ES-I3 (cell line): ENCODE measurements at regions not wholly inside any gene's neighbourhood (a gene's known extent, or its start where the extent isn't known, plus 50 kb on each side); places are given as distances from the start of the nearest gene placed in this dataset.

Experiments
- H3K36me3 ChIP-seq: 2 replicates; pipeline ENCODE4 v1.6.1; 2013; ENCODE audit warnings: mild to moderate bottlenecking, low read length, control low read depth, moderate library complexity; ENCODE audit not compliant: insufficient read depth
- H3K4me1 ChIP-seq: 2 replicates; pipeline ENCODE4 v1.6.1; 2013; ENCODE audit warnings: mild to moderate bottlenecking, control low read depth, low read length; ENCODE audit not compliant: insufficient read depth
- H3K9ac ChIP-seq: 2 replicates; pipeline ENCODE4 v1.6.1; 2013; ENCODE audit warnings: low read depth, mild to moderate bottlenecking, low read length, moderate library complexity
- H3K9me3 ChIP-seq: 2 replicates; pipeline ENCODE4 v1.6.1; 2013; ENCODE audit warnings: mild to moderate bottlenecking, low read length, moderate library complexity; ENCODE audit not compliant: control insufficient read depth, insufficient read depth

DNA sequence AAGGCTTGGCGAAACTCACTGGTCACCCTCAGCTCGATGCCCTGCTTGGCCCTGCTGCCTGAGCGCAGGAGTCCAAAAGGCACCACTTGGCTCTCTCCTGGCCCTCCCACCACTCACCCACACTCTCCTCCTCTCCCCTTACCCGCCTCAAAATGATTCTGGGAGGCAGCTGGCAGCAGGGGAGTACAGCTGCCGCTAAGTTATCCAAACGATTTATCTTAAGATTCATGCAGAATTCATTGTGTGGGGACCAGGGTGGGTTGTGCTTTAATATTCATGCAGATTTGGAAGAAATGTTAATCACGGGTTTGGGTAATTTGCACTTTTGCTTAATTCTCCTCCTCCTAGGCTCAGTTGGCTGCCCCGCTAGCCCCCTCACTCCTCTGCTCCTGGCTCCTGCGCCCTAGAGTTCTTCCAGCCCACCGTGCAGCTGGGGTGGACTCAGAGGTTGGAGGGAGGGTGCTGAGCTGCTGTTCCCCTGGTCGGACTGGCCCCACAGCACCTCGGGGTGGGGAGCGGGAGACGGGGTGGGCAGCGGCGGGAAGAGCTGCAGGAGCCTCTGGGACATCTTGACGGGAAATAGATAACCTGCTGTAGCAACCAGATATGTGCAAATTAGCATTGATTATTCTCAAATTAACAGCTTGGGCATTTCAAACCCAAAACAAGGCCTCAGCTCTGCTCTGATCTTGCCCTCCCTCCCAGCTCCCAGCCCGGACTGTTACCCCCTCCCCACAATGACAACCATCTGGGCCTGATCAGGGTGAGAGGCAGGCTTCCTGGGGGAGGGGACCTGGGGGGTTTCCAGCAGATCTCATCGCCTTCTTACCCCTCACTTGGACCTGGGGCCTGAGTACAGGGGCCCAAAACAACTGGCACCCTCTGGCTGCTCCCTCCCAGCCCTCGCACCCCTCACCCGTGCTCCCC, 122.6 kb upstream of the RPL38 start:
- H3K9me3 ChIP-seq: peaks cover 10% of the 10 kb centered on the region
- no peak overlapping the region for H3K9ac ChIP-seq
- no peaks in the 10 kb centered on the region for H3K36me3 ChIP-seq
- no peaks in the 10 kb centered on the region for H3K4me1 ChIP-seq

DNA sequence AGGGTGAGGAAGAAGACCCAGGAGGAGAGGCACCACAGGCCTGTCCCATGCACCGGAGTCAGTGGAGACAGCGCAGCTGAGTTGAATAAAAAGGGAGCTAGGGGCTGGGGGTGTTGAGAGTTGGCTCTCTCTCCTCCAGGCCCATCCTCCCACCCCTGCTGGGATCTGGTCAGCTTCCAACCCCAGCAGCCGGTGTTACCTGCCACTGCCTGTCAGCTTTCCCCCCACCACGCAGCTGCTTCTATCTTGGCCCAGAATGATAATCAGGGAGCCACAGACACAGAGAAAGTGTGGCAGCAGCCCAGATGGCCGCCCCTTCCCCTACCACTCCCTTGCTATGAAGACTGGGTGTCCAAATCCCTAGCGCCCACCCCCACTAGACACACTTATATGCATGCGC, 120.6 kb upstream of the RPL38 start:
- no peak overlapping the region for H3K9ac ChIP-seq
- H3K4me1 ChIP-seq: no peaks in the 10 kb centered on the region
- peaks cover 11% of the 10 kb centered on the region for H3K9me3 ChIP-seq
- H3K36me3 ChIP-seq: no peaks in the 10 kb centered on the region

DNA sequence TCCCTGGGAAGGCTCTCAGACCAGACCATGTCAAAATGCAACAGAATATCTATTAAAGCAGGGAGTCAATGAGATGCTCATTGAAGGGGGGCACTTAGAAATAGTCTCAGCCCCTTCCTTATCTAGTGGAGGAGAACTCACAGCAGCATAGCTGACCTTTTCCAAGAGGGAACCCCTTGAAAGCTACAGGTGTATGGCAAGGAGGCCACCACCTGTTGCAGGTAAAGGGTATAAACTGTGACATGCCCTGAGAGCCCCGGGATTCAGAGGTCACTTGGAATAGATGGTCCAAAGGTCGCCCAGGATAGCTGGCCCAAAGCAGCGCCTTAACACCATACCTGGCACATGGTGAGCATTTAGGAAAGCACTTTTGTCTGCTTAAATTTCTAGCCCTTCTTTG, 120.2 kb upstream of the RPL38 start:
- no peaks in the 10 kb centered on the region for H3K4me1 ChIP-seq
- H3K36me3 ChIP-seq: no peaks in the 10 kb centered on the region
- H3K9ac ChIP-seq: no peak overlapping the region
- peaks cover 11% of the 10 kb centered on the region for H3K9me3 ChIP-seq

DNA sequence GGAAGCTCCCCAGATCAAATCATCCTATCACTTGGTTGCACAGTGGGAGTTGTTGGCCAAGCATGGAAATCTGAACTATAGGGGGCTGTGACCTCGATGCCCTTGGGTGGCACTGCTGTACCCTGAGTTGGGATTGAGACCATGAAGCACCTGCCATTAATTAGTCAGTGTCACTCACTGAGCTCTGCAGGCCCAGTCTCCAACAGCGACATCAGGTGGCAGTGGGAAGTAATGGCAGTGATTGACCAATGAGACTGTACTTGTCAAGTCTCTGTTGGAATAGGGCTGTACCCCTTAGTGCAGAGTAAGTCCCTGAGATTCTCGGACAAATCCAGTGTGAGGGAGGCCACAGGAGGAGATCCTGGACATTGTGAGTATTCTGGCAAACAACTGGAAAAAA, 118.0 kb upstream of the RPL38 start:
- no peaks in the 10 kb centered on the region for H3K36me3 ChIP-seq
- H3K9ac ChIP-seq: no peak overlapping the region
- H3K4me1 ChIP-seq: no peaks in the 10 kb centered on the region
- peaks cover 11% of the 10 kb centered on the region for H3K9me3 ChIP-seq

DNA sequence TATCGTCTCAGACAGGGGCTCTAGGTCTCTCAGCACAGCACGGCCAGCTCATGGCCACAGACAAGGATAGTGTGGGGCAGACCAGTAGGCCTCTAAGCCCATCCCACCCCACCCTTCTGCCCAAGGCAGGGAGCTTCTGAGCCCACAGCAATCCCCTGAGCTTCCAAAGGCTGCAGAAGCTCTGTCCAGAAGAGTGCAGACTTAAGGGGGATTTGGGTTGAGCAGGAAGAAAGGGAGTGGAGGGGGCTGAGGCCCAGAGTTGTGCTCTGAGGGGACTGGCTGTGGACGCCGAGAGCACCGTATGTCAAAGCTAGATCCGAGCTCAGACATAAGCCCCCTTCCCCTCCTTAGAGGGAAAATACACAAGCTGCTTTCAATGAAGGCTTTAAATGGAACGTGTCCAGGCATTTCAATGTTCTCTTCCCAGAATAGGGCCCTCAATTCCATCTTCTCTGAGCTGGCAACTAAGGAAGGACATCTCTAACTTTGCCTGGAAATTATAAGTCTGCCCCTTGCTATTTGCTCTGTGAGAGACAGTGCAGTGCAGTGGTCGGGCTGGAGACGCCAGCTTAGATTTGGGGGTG, 116.4 kb upstream of the RPL38 start:
- Histone ChIP-seq H3K9me3 (peaks cover 20% of the 10 kb centered on the region), H3K4me1 (no peaks in the 10 kb centered on the region), H3K36me3 (no peaks in the 10 kb centered on the region), H3K9ac (no peak overlapping the region)

DNA sequence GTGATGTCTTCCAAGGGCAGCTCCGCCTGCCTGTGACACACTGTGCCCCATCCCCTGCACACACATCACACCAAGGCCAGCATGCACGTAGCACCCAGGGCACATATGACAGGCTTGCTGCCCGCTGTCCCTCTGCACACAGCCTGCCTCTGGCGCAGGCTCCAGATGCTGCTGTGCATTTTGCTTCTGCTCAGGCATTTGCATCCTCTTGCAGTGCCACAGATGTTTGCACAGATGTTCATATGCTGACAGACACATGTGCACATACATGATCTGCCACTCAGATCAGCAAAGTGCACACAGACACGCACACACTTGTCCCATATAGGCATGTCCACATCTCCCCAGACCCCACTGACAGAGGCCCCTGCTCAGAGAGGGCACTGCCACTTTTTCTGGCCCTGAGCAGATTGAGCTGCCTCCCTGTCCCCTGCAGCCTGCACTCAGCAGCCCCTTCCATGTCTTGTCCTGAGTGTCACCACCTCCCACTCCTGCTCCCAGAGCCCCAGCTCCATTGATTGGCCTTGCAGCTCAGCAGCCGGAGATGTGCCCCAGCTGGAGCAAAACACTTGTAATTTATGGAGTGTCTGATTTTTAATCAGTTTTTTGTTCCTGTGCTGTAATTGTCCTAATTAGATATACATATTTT, 115.1 kb upstream of the RPL38 start:
- H3K9me3 ChIP-seq: peaks cover 20% of the 10 kb centered on the region
- H3K9ac ChIP-seq: no peak overlapping the region
- no peaks in the 10 kb centered on the region for H3K36me3 ChIP-seq
- no peaks in the 10 kb centered on the region for H3K4me1 ChIP-seq

DNA sequence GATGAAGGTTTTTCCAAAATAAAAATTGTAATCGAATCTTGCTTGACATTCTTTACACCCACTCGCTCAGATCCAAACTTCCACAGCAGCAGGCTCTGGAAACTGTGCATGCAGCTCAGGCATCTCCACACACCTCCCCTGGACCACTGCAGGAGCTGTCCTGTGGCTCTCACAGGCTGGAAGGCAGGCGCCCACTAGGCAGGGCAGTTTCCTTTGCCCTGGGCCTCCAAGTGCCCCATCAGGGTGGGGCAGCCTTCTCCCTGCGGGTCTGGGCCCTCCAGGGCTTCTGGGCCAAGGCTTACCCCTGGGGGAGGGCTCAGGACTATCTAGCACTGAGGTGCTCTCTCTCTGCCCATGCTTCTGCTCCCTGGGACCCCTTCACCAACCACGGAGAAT, 114.5 kb upstream of the RPL38 start:
- Histone ChIP-seq H3K9me3 (peaks cover 20% of the 10 kb centered on the region), H3K9ac (no peak overlapping the region), H3K4me1 (no peaks in the 10 kb centered on the region), H3K36me3 (no peaks in the 10 kb centered on the region)

DNA sequence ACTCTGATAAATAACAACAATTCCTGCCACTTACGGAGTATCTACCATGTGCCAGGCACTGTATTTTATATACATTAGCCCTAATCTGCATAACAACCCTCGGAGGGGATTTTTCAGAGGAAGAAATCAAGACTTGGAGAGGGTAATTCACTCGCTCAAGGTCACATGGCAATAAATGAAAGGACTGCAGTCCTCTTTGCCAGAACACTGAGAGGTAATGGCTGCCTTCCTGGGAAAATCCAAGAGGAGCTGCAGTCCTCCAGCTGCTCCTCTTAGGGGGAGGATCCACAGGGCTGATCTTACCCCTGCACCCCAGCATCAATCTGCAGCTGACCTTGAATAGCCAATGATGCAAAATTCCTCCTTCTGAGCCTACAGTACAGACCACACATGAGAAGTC, 114.1 kb upstream of the RPL38 start:
- Histone ChIP-seq H3K9me3 (peaks cover 20% of the 10 kb centered on the region), H3K36me3 (no peaks in the 10 kb centered on the region), H3K9ac (no peak overlapping the region), H3K4me1 (no peaks in the 10 kb centered on the region)

DNA sequence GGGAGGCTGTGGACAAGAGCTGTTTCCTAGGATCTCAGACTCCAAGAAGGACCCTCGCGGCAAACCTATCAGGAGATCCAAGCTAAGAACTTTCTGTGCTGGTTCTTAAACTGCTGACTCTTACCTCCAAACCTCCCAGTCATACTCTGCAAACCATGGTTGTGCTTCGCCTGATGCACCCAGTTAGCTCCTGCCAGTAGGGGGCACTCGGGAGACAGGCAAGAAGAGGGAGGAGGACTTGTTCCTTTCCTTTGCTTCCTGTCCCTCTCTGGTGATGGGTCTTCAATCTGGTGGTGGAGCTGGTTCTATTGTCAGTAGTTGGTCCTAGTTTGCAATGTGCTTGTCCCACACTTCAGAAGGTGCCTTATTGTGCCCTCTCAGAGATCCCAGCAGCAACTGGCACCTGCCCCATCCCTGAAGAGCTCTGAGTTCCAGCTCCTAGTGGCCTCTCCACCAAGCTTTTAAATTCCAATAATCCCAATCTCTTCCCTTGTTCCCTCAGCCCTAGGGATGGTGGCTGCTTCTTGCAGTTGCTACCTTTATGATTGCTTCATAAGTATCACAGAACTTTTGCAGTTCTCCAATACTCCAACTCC, 113.5 kb upstream of the RPL38 start:
- H3K4me1 ChIP-seq: no peaks in the 10 kb centered on the region
- H3K36me3 ChIP-seq: no peaks in the 10 kb centered on the region
- peaks cover 17% of the 10 kb centered on the region for H3K9me3 ChIP-seq
- no peak overlapping the region for H3K9ac ChIP-seq

DNA sequence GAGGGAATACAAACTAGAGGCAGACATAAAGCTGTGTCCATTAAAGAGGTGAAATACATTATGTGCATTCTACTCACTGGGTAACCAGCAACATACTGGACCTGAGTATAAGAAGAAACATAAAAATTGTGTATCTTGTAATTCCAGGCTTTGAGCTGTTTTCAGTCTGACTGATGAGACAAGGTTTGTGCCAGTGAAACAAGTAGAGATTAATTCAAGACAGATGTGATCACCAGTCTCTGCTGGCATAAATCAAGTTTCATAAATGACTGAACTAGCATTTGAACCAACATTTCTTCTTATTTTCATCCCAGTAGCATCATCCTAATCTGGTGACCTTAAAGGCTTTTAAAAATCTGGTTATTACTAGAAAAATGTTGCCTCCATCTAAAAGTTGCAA, 108.8 kb upstream of the RPL38 start:
- Histone ChIP-seq H3K9me3 (peaks cover 9% of the 10 kb centered on the region; the same call in 1 of the 2 replicates), H3K4me1 (peaks cover 5% of the 10 kb centered on the region; the same call in 1 of the 2 replicates), H3K36me3 (no peaks in the 10 kb centered on the region)

DNA sequence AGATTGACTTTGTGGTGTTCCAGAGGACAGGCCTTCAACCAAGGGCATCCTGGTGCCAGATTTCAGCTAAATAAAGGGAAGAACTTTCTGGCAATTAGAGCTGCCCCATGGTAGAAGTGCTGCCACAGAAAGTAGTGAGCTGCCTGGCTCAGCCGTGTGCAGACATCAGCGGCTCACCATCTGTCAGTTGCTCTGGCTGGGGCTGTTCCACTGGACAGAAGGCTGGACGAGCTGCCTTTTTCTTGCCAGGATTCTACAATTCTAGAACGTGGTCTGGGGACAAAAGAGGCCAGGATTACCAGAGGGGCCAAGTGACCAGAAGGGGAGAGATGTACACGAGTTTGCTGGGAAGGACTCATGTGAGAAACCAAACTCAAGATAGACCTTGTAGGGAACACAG, 107.0 kb upstream of the RPL38 start:
- no peaks in the 10 kb centered on the region for H3K36me3 ChIP-seq
- H3K9ac ChIP-seq: no peak overlapping the region
- H3K9me3 ChIP-seq: peaks cover 2% of the 10 kb centered on the region; the same call in 1 of the 2 replicates
- peaks cover 10% of the 10 kb centered on the region; the same call in 1 of the 2 replicates for H3K4me1 ChIP-seq

More for the DNA sequence above, 108.8 kb upstream of the RPL38 start:
- no peak overlapping the region for H3K9ac ChIP-seq

DNA sequence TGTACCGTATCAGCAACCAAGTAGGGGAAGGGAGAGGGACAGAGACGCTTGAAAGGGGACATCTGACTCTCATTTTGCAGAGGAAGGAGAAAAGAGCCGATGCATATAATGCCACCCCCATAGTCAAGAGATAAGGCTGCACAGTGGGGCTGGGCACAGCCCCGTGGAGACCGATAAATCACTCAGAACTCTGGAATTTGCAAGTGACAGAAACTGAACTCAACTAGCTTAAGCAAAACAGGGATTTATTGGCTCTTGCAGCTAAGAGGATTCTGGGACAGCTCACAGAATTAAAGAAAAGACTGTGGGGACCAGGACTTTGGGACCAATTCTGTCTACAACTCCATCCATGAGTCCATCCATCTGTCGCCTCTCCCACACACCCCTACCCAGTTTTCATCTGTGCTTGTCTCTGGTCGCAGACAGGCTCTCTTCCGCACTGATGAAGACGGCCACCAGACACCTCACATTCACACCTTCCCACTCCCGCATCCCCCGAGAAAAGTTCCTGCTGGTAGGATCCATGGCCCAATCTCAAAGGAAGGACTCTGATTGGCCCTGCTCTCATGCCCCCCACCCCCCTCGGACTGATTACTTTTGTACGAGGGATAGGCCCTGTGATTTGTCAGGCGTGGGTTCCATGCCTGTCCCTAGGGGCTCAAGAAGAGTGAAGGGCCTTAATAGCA, 105.9 kb upstream of the RPL38 start:
- peaks cover 10% of the 10 kb centered on the region; the same call in 1 of the 2 replicates for H3K4me1 ChIP-seq
- no peaks in the 10 kb centered on the region for H3K36me3 ChIP-seq
- no peaks in the 10 kb centered on the region; the same call in 1 of the 2 replicates for H3K9me3 ChIP-seq
- no peak overlapping the region for H3K9ac ChIP-seq

DNA sequence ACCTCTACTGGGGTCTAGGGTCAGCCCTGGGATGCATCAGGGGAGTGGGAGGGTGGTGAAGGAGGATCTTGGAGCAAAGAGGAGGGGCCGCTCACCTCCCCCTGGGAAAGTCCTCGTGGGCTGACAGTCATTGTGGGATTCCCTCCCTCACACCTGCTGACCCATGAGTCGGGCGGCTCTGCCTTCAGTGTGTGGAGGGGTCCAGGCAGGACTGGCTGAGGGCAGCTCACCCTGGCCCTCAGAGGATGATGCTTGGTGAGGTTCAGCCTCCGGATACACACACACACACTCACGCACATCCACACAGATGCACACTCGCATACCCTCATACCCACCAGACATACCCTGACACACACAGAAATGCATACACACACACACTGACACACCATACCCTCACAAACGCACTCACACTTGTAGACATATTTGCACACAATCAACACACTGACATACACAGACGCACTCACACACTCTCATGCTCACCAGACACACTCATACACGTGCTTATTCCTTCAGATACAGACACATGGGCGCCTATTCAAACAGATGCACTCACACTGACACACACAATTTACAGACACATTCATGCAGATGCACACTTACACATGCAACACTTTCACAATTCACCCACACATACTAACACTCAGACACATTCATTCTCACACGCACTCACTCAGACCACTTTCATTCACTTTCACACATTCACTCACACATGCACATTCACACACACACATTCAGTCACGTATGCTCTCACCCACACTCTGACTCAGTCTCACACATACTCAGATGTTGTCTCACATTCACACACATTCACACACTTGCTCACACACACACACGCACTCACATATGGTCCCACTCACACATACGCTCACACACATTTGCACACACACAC, 105.1 kb upstream of the RPL38 start:
- Histone ChIP-seq H3K9me3 (no peaks in the 10 kb centered on the region; the same call in 1 of the 2 replicates), H3K36me3 (no peaks in the 10 kb centered on the region), H3K9ac (no peak overlapping the region), H3K4me1 (peaks cover 10% of the 10 kb centered on the region; the same call in 1 of the 2 replicates)
